Esophagus muscularis mucosa (tissue), 3 donors: ENCODE measurements at regions not wholly inside any gene's neighbourhood (a gene's known extent, or its start where the extent isn't known, plus 50 kb on each side); places are given as distances from the start of the nearest gene placed in this dataset.

Source experiments
- POLR2A ChIP-seq: fragments of 450-650 bp; IDR thresholded peaks from one replicate; pipeline ENCODE4 v1.6.1; 2017; ENCODE audit warnings: antibody characterized with exemption, moderate library complexity, mild to moderate bottlenecking, low read depth
- POLR2AphosphoS5 ChIP-seq, 2 donors: sonication (generic); formaldehyde crosslinking; IDR thresholded peaks; one replicate each; pipeline ENCODE4 v1.6.1; 2017; ENCODE audit warnings: antibody characterized with exemption in 2 of 2
- TF ChIP-seq, protein P1 (sequence below), 3 experiments: fragments of 200-600 bp in 2 of 3; fragments of 450-650 bp in 1 of 3; sonication (generic) in 2 of 3; IDR thresholded peaks; one replicate each; pipeline ENCODE4 v1.5.1; 2017 to 2019; ENCODE audit warnings: antibody characterized with exemption in 3 of 3, mild to moderate bottlenecking in 2 of 3, moderate library complexity in 1 of 3

- TF ChIP-seq POLR2AphosphoS5 (IDR thresholded peaks at IDR 0.05): no peak
- TF ChIP-seq, protein P1, sequence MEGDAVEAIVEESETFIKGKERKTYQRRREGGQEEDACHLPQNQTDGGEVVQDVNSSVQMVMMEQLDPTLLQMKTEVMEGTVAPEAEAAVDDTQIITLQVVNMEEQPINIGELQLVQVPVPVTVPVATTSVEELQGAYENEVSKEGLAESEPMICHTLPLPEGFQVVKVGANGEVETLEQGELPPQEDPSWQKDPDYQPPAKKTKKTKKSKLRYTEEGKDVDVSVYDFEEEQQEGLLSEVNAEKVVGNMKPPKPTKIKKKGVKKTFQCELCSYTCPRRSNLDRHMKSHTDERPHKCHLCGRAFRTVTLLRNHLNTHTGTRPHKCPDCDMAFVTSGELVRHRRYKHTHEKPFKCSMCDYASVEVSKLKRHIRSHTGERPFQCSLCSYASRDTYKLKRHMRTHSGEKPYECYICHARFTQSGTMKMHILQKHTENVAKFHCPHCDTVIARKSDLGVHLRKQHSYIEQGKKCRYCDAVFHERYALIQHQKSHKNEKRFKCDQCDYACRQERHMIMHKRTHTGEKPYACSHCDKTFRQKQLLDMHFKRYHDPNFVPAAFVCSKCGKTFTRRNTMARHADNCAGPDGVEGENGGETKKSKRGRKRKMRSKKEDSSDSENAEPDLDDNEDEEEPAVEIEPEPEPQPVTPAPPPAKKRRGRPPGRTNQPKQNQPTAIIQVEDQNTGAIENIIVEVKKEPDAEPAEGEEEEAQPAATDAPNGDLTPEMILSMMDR (IDR thresholded peaks at IDR 0.05): no peak
- TF ChIP-seq POLR2A: no peak
These were observed 135.7 kb upstream of the PITX1 start for GRCh38 chr5:135169753-135170152.
